Vagina (tissue), 2 donors: ENCODE measurements at regions not wholly inside any gene's neighbourhood (a gene's known extent, or its start where the extent isn't known, plus 50 kb on each side); places are given as distances from the start of the nearest gene placed in this dataset.

ENCODE experiments used
- DNase-seq, 2 donors: peaks; one replicate each; pipeline ENCODE4 v3.0.0-alpha.2; 2017; ENCODE audit errors: extremely low spot score in 2 of 2
- H3K27ac ChIP-seq: fragments of 200-600 bp; sonication (generic); one replicate; pipeline ENCODE4 v1.5.1; 2019
- H3K27me3 ChIP-seq: fragments of 200-600 bp; sonication (generic); one replicate; pipeline ENCODE4 v1.5.1; 2019
- H3K36me3 ChIP-seq, 2 donors: fragments of 200-600 bp; sonication (generic); one replicate each; pipeline ENCODE4 v1.5.1; 2017 to 2019
- H3K4me1 ChIP-seq: fragments of 200-600 bp; sonication (generic); one replicate; pipeline ENCODE4 v1.5.1; 2019
- H3K4me3 ChIP-seq, 2 donors: fragments of 200-600 bp; sonication (generic); 1 replicate in 1 of 2; 2 replicates in 1 of 2; pipeline ENCODE4 v1.5.1; 2016 to 2019
- H3K9me3 ChIP-seq: fragments of 200-600 bp; sonication (generic); one replicate; pipeline ENCODE4 v1.5.1; 2019
- CTCF ChIP-seq, 3 experiments: fragments of 450-650 bp in 2 of 3; fragments of 200-600 bp in 1 of 3; sonication (generic) in 1 of 3; IDR thresholded peaks; one replicate each; pipeline ENCODE4 v1.5.1; 2017 to 2019; ENCODE audit warnings: antibody characterized with exemption in 3 of 3, mild to moderate bottlenecking in 2 of 3, moderate library complexity in 2 of 3
- POLR2A ChIP-seq, 2 donors: fragments of 450-650 bp; IDR thresholded peaks; one replicate each; pipeline ENCODE4 v1.6.1; 2017; ENCODE audit warnings: antibody characterized with exemption in 2 of 2, mild to moderate bottlenecking in 2 of 2, moderate library complexity in 2 of 2
- POLR2AphosphoS5 ChIP-seq, 2 donors: sonication (generic); formaldehyde crosslinking; IDR thresholded peaks; one replicate each; pipeline ENCODE4 v1.9.0; 2017; ENCODE audit warnings: antibody characterized with exemption in 2 of 2, mild to moderate bottlenecking in 2 of 2, low read depth in 1 of 2; ENCODE audit not compliant: insufficient read depth in 1 of 2
- intact Hi-C: fragments of 100-400 bp; cut with DNase I; formaldehyde crosslinking; loops from one replicate; pipeline ENCODE4 v1.15.1; 2023

GRCh38 chr2:51237626-51238271, 205.8 kb upstream of the NRXN1 start:
- Histone ChIP-seq H3K4me3 (no peak overlapping the region), H3K36me3 (no peaks in the 10 kb centered on the region), H3K4me1 (no peaks in the 10 kb centered on the region), H3K9me3 (no peaks in the 10 kb centered on the region), H3K27me3 (no peaks in the 10 kb centered on the region), H3K27ac (no peak overlapping the region)
- no peak for DNase-seq
- TF ChIP-seq POLR2A (IDR thresholded peaks at IDR 0.05) = no peak
- no peak for TF ChIP-seq CTCF (IDR thresholded peaks at IDR 0.05)
- TF ChIP-seq POLR2AphosphoS5 (IDR thresholded peaks at IDR 0.05; ENCODE audit: insufficient read depth in 1 of 2, low read depth in 1 of 2) = no peak
- intact Hi-C loops = no loop called here

GRCh38 chr2:51232027-51232426, 200.1 kb upstream of the NRXN1 start:
- Histone ChIP-seq H3K27me3 (no peaks in the 10 kb centered on the region), H3K27ac (no peak overlapping the region), H3K9me3 (no peaks in the 10 kb centered on the region), H3K4me1 (no peaks in the 10 kb centered on the region), H3K36me3 (no peaks in the 10 kb centered on the region), H3K4me3 (no peak overlapping the region)
- TF ChIP-seq CTCF (IDR thresholded peaks at IDR 0.05) = no peak
- TF ChIP-seq POLR2AphosphoS5 (IDR thresholded peaks at IDR 0.05; ENCODE audit: insufficient read depth in 1 of 2, low read depth in 1 of 2) = no peak
- no peak for TF ChIP-seq POLR2A (IDR thresholded peaks at IDR 0.05)
- intact Hi-C loops = no loop called here
- no peak for DNase-seq

- no peaks in the 10 kb centered on the region for H3K36me3 ChIP-seq
- H3K4me3 ChIP-seq = no peak overlapping the region
- H3K9me3 ChIP-seq = no peaks in the 10 kb centered on the region
- TF ChIP-seq POLR2A (IDR thresholded peaks at IDR 0.05) (no peak), CTCF (IDR thresholded peaks at IDR 0.05) (no peak), POLR2AphosphoS5 (IDR thresholded peaks at IDR 0.05; ENCODE audit: insufficient read depth in 1 of 2, low read depth in 1 of 2) (no peak)
- H3K4me1 ChIP-seq = no peaks in the 10 kb centered on the region
- no peak overlapping the region for H3K27ac ChIP-seq
- H3K27me3 ChIP-seq = no peaks in the 10 kb centered on the region
- intact Hi-C loops = no loop called here
- no peak for DNase-seq
Observed at GRCh38 chr2:51231071-51231470, 199.1 kb upstream of the NRXN1 start.

GRCh38 chr2:51225377-51225776, 193.4 kb upstream of the NRXN1 start:
- no peak overlapping the region for H3K4me3 ChIP-seq
- H3K36me3 ChIP-seq = no peaks in the 10 kb centered on the region
- H3K27ac ChIP-seq = no peak overlapping the region
- no peaks in the 10 kb centered on the region for H3K4me1 ChIP-seq
- intact Hi-C loops = no loop called here
- DNase-seq = no peak
- no peak for TF ChIP-seq CTCF (IDR thresholded peaks at IDR 0.05)
- no peak for TF ChIP-seq POLR2AphosphoS5 (IDR thresholded peaks at IDR 0.05; ENCODE audit: insufficient read depth in 1 of 2, low read depth in 1 of 2)
- TF ChIP-seq POLR2A (IDR thresholded peaks at IDR 0.05) = no peak
- H3K9me3 ChIP-seq = no peaks in the 10 kb centered on the region
- H3K27me3 ChIP-seq = no peaks in the 10 kb centered on the region

- Histone ChIP-seq H3K36me3 (no peaks in the 10 kb centered on the region), H3K4me1 (no peaks in the 10 kb centered on the region), H3K27ac (no peak overlapping the region), H3K9me3 (no peaks in the 10 kb centered on the region), H3K4me3 (no peak overlapping the region), H3K27me3 (no peaks in the 10 kb centered on the region)
- DNase-seq = no peak
- no peak for TF ChIP-seq CTCF (IDR thresholded peaks at IDR 0.05)
- TF ChIP-seq POLR2A (IDR thresholded peaks at IDR 0.05) = no peak
- no peak for TF ChIP-seq POLR2AphosphoS5 (IDR thresholded peaks at IDR 0.05; ENCODE audit: insufficient read depth in 1 of 2, low read depth in 1 of 2)
- intact Hi-C loops = no loop called here
Observed at GRCh38 chr2:51224790-51225189, 192.9 kb upstream of the NRXN1 start.
